IMR-90 (cell line): ENCODE measurements at regions not wholly inside any gene's neighbourhood (a gene's known extent, or its start where the extent isn't known, plus 50 kb on each side); places are given as distances from the start of the nearest gene placed in this dataset.

Experiments used
- ATAC-seq: fragments of 200-7000 bp; cut with Tn5 transposase; 2 replicates; pipeline ENCODE4 v1.9.1; 2020; ENCODE audit warnings: low read depth, mild to moderate bottlenecking, moderate library complexity
- BruUV-seq: library from RNA; stranded (reverse); fragments of 400-500 nt; replicated peaks from 2 replicates; lab custom pipeline; 2021; lab: Mats Ljungman, UMichigan
- CTCF ChIA-PET: fragments of 300-600 bp; formaldehyde crosslinking; extraction: SDS; loops from one replicate; lab custom pipeline; 2021; ENCODE audit warnings: antibody characterized with exemption; lab: Yijun Ruan, JAX
- POLR2A ChIA-PET: fragments of 300-600 bp; sonication (Branson Sonifier 250); formaldehyde crosslinking; loops from one replicate; lab custom pipeline; 2022; ENCODE audit warnings: antibody characterized with exemption; ENCODE audit not compliant: unreplicated experiment; lab: Charles Lee
- DNase-seq: peaks from one replicate; pipeline ENCODE4 v3.0.0; 2013
- H2AFZ ChIP-seq: replicated peaks from 2 replicates; pipeline ENCODE3; 2013; ENCODE audit warnings: low read length, mild to moderate bottlenecking; ENCODE audit not compliant: poor library complexity
- H2AK5ac ChIP-seq: 2 replicates; pipeline ENCODE4 v1.6.1; 2013; ENCODE audit warnings: low read depth, low read length, inconsistent platforms
- H2AK9ac ChIP-seq: replicated peaks from 2 replicates; pipeline ENCODE3; 2013; ENCODE audit warnings: mild to moderate bottlenecking, low read depth, low read length, moderate library complexity; ENCODE audit not compliant: poor library complexity
- H2BK120ac ChIP-seq: 2 replicates; pipeline ENCODE4 v1.6.1; 2013; ENCODE audit warnings: low read depth, low read length, inconsistent platforms
- H2BK15ac ChIP-seq: 3 replicates; pipeline ENCODE4 v1.6.1; 2013; ENCODE audit warnings: low read depth, low read length, inconsistent platforms
- H2BK20ac ChIP-seq: 2 replicates; pipeline ENCODE4 v1.6.1; 2013; ENCODE audit warnings: low read depth, mild to moderate bottlenecking, inconsistent platforms, low read length, moderate library complexity
- H2BK5ac ChIP-seq: 2 replicates; pipeline ENCODE4 v1.6.1; 2013; ENCODE audit warnings: mild to moderate bottlenecking, low read depth, low read length, inconsistent platforms; ENCODE audit not compliant: poor library complexity, severe bottlenecking
- H3K14ac ChIP-seq: replicated peaks from 2 replicates; pipeline ENCODE4 v1.6.1; 2013; ENCODE audit warnings: low read depth, low read length, inconsistent platforms
- H3K18ac ChIP-seq: 2 replicates; pipeline ENCODE4 v1.6.1; 2013; ENCODE audit warnings: low read depth, low read length, control low read depth
- H3K23ac ChIP-seq: 2 replicates; pipeline ENCODE4 v1.6.1; 2013; ENCODE audit warnings: low read depth, low read length, inconsistent platforms
- H3K27ac ChIP-seq: 2 replicates; pipeline ENCODE4 v1.5.1; 2013; ENCODE audit warnings: mild to moderate bottlenecking, control low read depth, low read length; ENCODE audit not compliant: insufficient read depth
- H3K27me3 ChIP-seq: 2 replicates; pipeline ENCODE4 v1.6.1; 2013; ENCODE audit warnings: low read length; ENCODE audit not compliant: control insufficient read depth, insufficient read depth
- H3K36me3 ChIP-seq: 2 replicates; pipeline ENCODE4 v1.6.1; 2013; ENCODE audit warnings: low read length, mixed read lengths; ENCODE audit not compliant: control insufficient read depth, insufficient read depth
- H3K4ac ChIP-seq: 2 replicates; pipeline ENCODE4 v1.6.1; 2013; ENCODE audit warnings: low read depth, low read length, inconsistent platforms
- H3K4me1 ChIP-seq: 2 replicates; pipeline ENCODE4 v1.6.1; 2013; ENCODE audit warnings: low read length, mixed read lengths; ENCODE audit not compliant: control insufficient read depth, insufficient read depth
- H3K4me2 ChIP-seq: 2 replicates; pipeline ENCODE4 v1.6.1; 2013; ENCODE audit warnings: low read depth, mild to moderate bottlenecking, control low read depth, low read length, moderate library complexity
- H3K4me3 ChIP-seq: 2 replicates; pipeline ENCODE4 v1.5.1; 2013; ENCODE audit warnings: low read depth, mild to moderate bottlenecking, control low read depth, low read length, moderate library complexity; ENCODE audit not compliant: insufficient read depth
- H3K56ac ChIP-seq: 2 replicates; pipeline ENCODE4 v1.6.1; 2013; ENCODE audit warnings: low read length, inconsistent platforms; ENCODE audit not compliant: insufficient read depth; ENCODE audit errors: extremely low read depth
- H3K79me1 ChIP-seq, 2 experiments: 2 replicates each; pipeline ENCODE4 v1.6.1; 2013; ENCODE audit warnings: low read length in 2 of 2, inconsistent platforms in 1 of 2, low read depth in 1 of 2
- H3K9ac ChIP-seq: 2 replicates; pipeline ENCODE4 v1.6.1; 2013; ENCODE audit warnings: low read depth, low read length, control low read depth
- H3K9me1 ChIP-seq: 2 replicates; pipeline ENCODE4 v1.6.1; 2013; ENCODE audit warnings: low read length, inconsistent platforms; ENCODE audit not compliant: insufficient read depth
- H3K9me3 ChIP-seq: 2 replicates; pipeline ENCODE4 v1.6.1; 2013; ENCODE audit warnings: low read length; ENCODE audit not compliant: control insufficient read depth, insufficient read depth
- H4K20me1 ChIP-seq: 2 replicates; pipeline ENCODE4 v1.6.1; 2013; ENCODE audit warnings: low read length, inconsistent platforms; ENCODE audit not compliant: insufficient read depth
- H4K5ac ChIP-seq: 2 replicates; pipeline ENCODE4 v1.6.1; 2013; ENCODE audit warnings: mild to moderate bottlenecking, low read depth, low read length, control low read depth
- H4K8ac ChIP-seq, 2 experiments: 2 replicates each; pipeline ENCODE4 v1.6.1; 2013; ENCODE audit warnings: low read depth in 2 of 2, low read length in 2 of 2, control low read depth in 1 of 2, inconsistent platforms in 1 of 2
- H4K91ac ChIP-seq: 2 replicates; pipeline ENCODE4 v1.6.1; 2013; ENCODE audit warnings: low read depth, low read length, inconsistent platforms; ENCODE audit not compliant: insufficient read depth
- MAFK ChIP-seq: IDR thresholded peaks from 2 replicates; pipeline ENCODE4 v1.6.1; 2012; ENCODE audit warnings: low read depth, low read length, improper control_type of control experiment
- RAD21 ChIP-seq: IDR thresholded peaks from 2 replicates; pipeline ENCODE4 v1.6.1; 2012; ENCODE audit warnings: low read length, improper control_type of control experiment
- RCOR1 ChIP-seq: IDR thresholded peaks from 2 replicates; pipeline ENCODE4 v1.6.1; 2012; ENCODE audit warnings: mild to moderate bottlenecking, low read length, improper control_type of control experiment; ENCODE audit not compliant: insufficient replicate concordance
- WGBS, 2 experiments: methylation state at CpG; one replicate each; pipeline versions ENCODE4 v1.1.5 to v1.1.7; 2013; ENCODE audit warnings: missing lambda C conversion rate in 2 of 2; ENCODE audit not compliant: insufficient read length in 1 of 2; ENCODE audit errors: extremely low coverage in 2 of 2; 5-methylcytosine and 5-hydroxymethylcytosine counted together
- dilution Hi-C: fragments of 300-500 bp; cut with HindIII; formaldehyde crosslinking; loops from one replicate; pipeline ENCODE4 v1.14.3; 2018; ENCODE audit warnings: low sequenced_read_pairs; ENCODE audit not compliant: unreplicated experiment
- in situ Hi-C: fragments of 300-500 bp; cut with MboI; formaldehyde crosslinking; loops from 3 replicates; pipeline ENCODE4 v1.14.3; 2019; ENCODE audit warnings: low sequenced_read_pairs, inconsistent platforms, mixed read lengths
- intact Hi-C: fragments of 100-400 bp; cut with micrococcal nuclease; formaldehyde crosslinking; loops from 2 replicates; pipeline ENCODE4 v1.10.0; 2022
- TF ChIP-seq, protein P1 (sequence below): conservative IDR thresholded peaks from 2 replicates; pipeline ENCODE4 v1.5.1; 2012; ENCODE audit warnings: mild to moderate bottlenecking, low read depth, low read length, improper control_type of control experiment

GRCh38 chr18:39007031-39007902, 1441.7 kb upstream of the CELF4 start:
- H3K23ac ChIP-seq = no peak overlapping the region
- intact Hi-C loops = no loop called here

More at GRCh38 chr18:39007031-39007902, 1441.7 kb upstream of the CELF4 start:
- H3K9me1 ChIP-seq = no peaks in the 10 kb centered on the region
- no peak overlapping the region for H3K4ac ChIP-seq
- no peaks in the 10 kb centered on the region for H3K79me1 ChIP-seq
- H2AK9ac ChIP-seq = no peak overlapping the region
- no peak overlapping the region for H3K18ac ChIP-seq
- no peak overlapping the region for H4K91ac ChIP-seq
- no peak overlapping the region for H3K4me2 ChIP-seq
- H4K5ac ChIP-seq = no peak overlapping the region
- TF ChIP-seq MAFK = no peak
- TF ChIP-seq RCOR1 = no peak
- TF ChIP-seq, protein P1, sequence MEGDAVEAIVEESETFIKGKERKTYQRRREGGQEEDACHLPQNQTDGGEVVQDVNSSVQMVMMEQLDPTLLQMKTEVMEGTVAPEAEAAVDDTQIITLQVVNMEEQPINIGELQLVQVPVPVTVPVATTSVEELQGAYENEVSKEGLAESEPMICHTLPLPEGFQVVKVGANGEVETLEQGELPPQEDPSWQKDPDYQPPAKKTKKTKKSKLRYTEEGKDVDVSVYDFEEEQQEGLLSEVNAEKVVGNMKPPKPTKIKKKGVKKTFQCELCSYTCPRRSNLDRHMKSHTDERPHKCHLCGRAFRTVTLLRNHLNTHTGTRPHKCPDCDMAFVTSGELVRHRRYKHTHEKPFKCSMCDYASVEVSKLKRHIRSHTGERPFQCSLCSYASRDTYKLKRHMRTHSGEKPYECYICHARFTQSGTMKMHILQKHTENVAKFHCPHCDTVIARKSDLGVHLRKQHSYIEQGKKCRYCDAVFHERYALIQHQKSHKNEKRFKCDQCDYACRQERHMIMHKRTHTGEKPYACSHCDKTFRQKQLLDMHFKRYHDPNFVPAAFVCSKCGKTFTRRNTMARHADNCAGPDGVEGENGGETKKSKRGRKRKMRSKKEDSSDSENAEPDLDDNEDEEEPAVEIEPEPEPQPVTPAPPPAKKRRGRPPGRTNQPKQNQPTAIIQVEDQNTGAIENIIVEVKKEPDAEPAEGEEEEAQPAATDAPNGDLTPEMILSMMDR = no peak
- TF ChIP-seq RAD21 = no peak
- H2BK15ac ChIP-seq = no peak overlapping the region
- WGBS, 2 experiments = no CpG with 5 or more reads among the region's 5 CpGs
- H2BK120ac ChIP-seq = no peak overlapping the region
- no TSS peak for BruUV-seq
- no peak overlapping the region for H2BK20ac ChIP-seq
- no peak overlapping the region for H2BK5ac ChIP-seq
- dilution Hi-C loops (no loop called here), in situ Hi-C loops (no loop called here)
- no peaks in the 10 kb centered on the region for H4K20me1 ChIP-seq
- no peak overlapping the region for H3K4me3 ChIP-seq
- DNase-seq (no peak), ATAC-seq (no peak)
- H3K9me3 ChIP-seq = peaks cover 3% of the 10 kb centered on the region; the same call in 1 of the 2 replicates
- H3K27ac ChIP-seq = no peak overlapping the region
- H3K4me1 ChIP-seq = no peaks in the 10 kb centered on the region
- H3K14ac ChIP-seq = no peak overlapping the region
- POLR2A ChIA-PET = no interaction called here
- no peak overlapping the region for H3K56ac ChIP-seq
- no peak overlapping the region for H3K9ac ChIP-seq
- no peaks in the 10 kb centered on the region for H3K36me3 ChIP-seq
- no peak overlapping the region for H4K8ac ChIP-seq
- no peak overlapping the region for H2AK5ac ChIP-seq
- H3K27me3 ChIP-seq = no peaks in the 10 kb centered on the region
- CTCF ChIA-PET = no interaction called here
- no peak overlapping the region for H2AFZ ChIP-seq
